ENCODE measurements at regions not wholly inside any gene's neighbourhood (a gene's known extent, or its start where the extent isn't known, plus 50 kb on each side); places are given as distances from the start of the nearest gene placed in this dataset.

- no peaks in the 10 kb centered on the region for H3K9me1 ChIP-seq (ENCODE audit: control insufficient read depth, extremely low read depth, insufficient read depth, low read length)
- no peak overlapping the region for H3K9ac ChIP-seq (ENCODE audit: control insufficient read depth, extremely low read depth, insufficient read depth, low read length)
- no peaks in the 10 kb centered on the region for H3K36me3 ChIP-seq (ENCODE audit: control insufficient read depth in 2 of 2, extremely low read depth in 1 of 2, insufficient read depth in 2 of 2, low read length in 2 of 2)
- H2AFZ ChIP-seq (ENCODE audit: control insufficient read depth, low read length) = no peak overlapping the region
- no peaks in the 10 kb centered on the region for H3K79me2 ChIP-seq (ENCODE audit: control insufficient read depth, insufficient read depth, low read length)
- no peak overlapping the region for H3K27ac ChIP-seq (ENCODE audit: control insufficient read depth, insufficient read depth, low read length)
- no peak for FAIRE-seq
- no peaks in the 10 kb centered on the region for H3K9me3 ChIP-seq (ENCODE audit: control insufficient read depth, low read depth, low read length)
- TF ChIP-seq CTCF (optimal IDR thresholded peaks at IDR 0.05 in 1 of 3, IDR thresholded peaks at IDR 0.05 in 1 of 3, conservative IDR thresholded peaks at IDR 0.05 in 1 of 3; ENCODE audit: extremely low read depth in 1 of 3, insufficient read depth in 2 of 3, low read length in 3 of 3) (no peak), EZH2 (IDR thresholded peaks at IDR 0.05; ENCODE audit: low read length) (no peak)
- H3K4me3 ChIP-seq (ENCODE audit: control insufficient read depth in 2 of 3, extremely low read depth in 1 of 3, insufficient read depth in 2 of 3, low read depth in 1 of 3, low read length in 3 of 3) = no peak overlapping the region
- H3K4me2 ChIP-seq (ENCODE audit: control insufficient read depth, extremely low read depth, insufficient read depth, low read depth, low read length) = no peak overlapping the region
- no peaks in the 10 kb centered on the region for H3K4me1 ChIP-seq (ENCODE audit: control insufficient read depth, extremely low read depth, insufficient read depth, low read length)
- no peaks in the 10 kb centered on the region for H3K27me3 ChIP-seq (ENCODE audit: control insufficient read depth, extremely low read depth, insufficient read depth, low read length)
- dilution Hi-C loops (cut with MboI; ENCODE audit: extremely low pct_ligation_motif_present, low sequenced_read_pairs) = no loop called here
- DNase-seq (ENCODE audit: low read depth, low spot score) = no peak
- H4K20me1 ChIP-seq (ENCODE audit: control insufficient read depth, extremely low read depth, insufficient read depth, low read length) = no peaks in the 10 kb centered on the region
Observed at GRCh38 chr6:132144456-132144855, 193.3 kb upstream of the CCN2 start.

GRCh38 chr6:132143258-132143657, 192.1 kb upstream of the CCN2 start:
- dilution Hi-C loops (cut with MboI; ENCODE audit: extremely low pct_ligation_motif_present, low sequenced_read_pairs) = no loop called here
- no peak overlapping the region for H3K4me2 ChIP-seq (ENCODE audit: control insufficient read depth, extremely low read depth, insufficient read depth, low read depth, low read length)
- H3K27me3 ChIP-seq (ENCODE audit: control insufficient read depth, extremely low read depth, insufficient read depth, low read length) = no peaks in the 10 kb centered on the region
- H3K36me3 ChIP-seq (ENCODE audit: control insufficient read depth in 2 of 2, extremely low read depth in 1 of 2, insufficient read depth in 2 of 2, low read length in 2 of 2) = no peaks in the 10 kb centered on the region
- H3K4me1 ChIP-seq (ENCODE audit: control insufficient read depth, extremely low read depth, insufficient read depth, low read length) = no peaks in the 10 kb centered on the region
- no peaks in the 10 kb centered on the region for H3K79me2 ChIP-seq (ENCODE audit: control insufficient read depth, insufficient read depth, low read length)
- H2AFZ ChIP-seq (ENCODE audit: control insufficient read depth, low read length) = no peak overlapping the region
- no peaks in the 10 kb centered on the region for H3K9me3 ChIP-seq (ENCODE audit: control insufficient read depth, low read depth, low read length)
- TF ChIP-seq EZH2 (IDR thresholded peaks at IDR 0.05; ENCODE audit: low read length) (no peak), CTCF (optimal IDR thresholded peaks at IDR 0.05 in 1 of 3, IDR thresholded peaks at IDR 0.05 in 1 of 3, conservative IDR thresholded peaks at IDR 0.05 in 1 of 3; ENCODE audit: extremely low read depth in 1 of 3, insufficient read depth in 2 of 3, low read length in 3 of 3) (no peak)
- H3K27ac ChIP-seq (ENCODE audit: control insufficient read depth, insufficient read depth, low read length) = no peak overlapping the region
- H3K9me1 ChIP-seq (ENCODE audit: control insufficient read depth, extremely low read depth, insufficient read depth, low read length) = no peaks in the 10 kb centered on the region
- no peak overlapping the region for H3K4me3 ChIP-seq (ENCODE audit: control insufficient read depth in 2 of 3, extremely low read depth in 1 of 3, insufficient read depth in 2 of 3, low read depth in 1 of 3, low read length in 3 of 3)
- DNase-seq (ENCODE audit: low read depth, low spot score) (no peak), FAIRE-seq (no peak)
- no peaks in the 10 kb centered on the region for H4K20me1 ChIP-seq (ENCODE audit: control insufficient read depth, extremely low read depth, insufficient read depth, low read length)
- no peak overlapping the region for H3K9ac ChIP-seq (ENCODE audit: control insufficient read depth, extremely low read depth, insufficient read depth, low read length)

Measured in keratinocyte (primary cell).